DND-41 (cell line): ENCODE measurements at regions not wholly inside any gene's neighbourhood (a gene's known extent, or its start where the extent isn't known, plus 50 kb on each side); places are given as distances from the start of the nearest gene placed in this dataset.

Experiments used
- ATAC-seq: fragments of 200-7000 bp; cut with Tn5 transposase; 3 replicates; pipeline ENCODE4 v1.9.1; 2021; ENCODE audit warnings: low read depth; ENCODE audit not compliant: insufficient read depth
- DNase-seq: peaks from one replicate; pipeline ENCODE4 v3.0.0-alpha.2; 2020
- H2AFZ ChIP-seq: 2 replicates; pipeline ENCODE4 v1.6.0; 2012; ENCODE audit warnings: low read depth, low read length
- H3K27ac ChIP-seq: 2 replicates; pipeline ENCODE4 v1.5.1; 2012; ENCODE audit warnings: low read length, inconsistent platforms
- H3K27me3 ChIP-seq: fragments of 200-600 bp; sonication (generic); 2 replicates; pipeline ENCODE4 v1.6.0; 2012; ENCODE audit warnings: low read length, mild to moderate bottlenecking, inconsistent platforms; ENCODE audit not compliant: insufficient read depth, poor library complexity
- H3K36me3 ChIP-seq: 2 replicates; pipeline ENCODE4 v1.5.1; 2012; ENCODE audit warnings: low read length, inconsistent platforms; ENCODE audit not compliant: insufficient read depth
- H3K4me1 ChIP-seq: 2 replicates; pipeline ENCODE4 v1.5.1; 2012; ENCODE audit warnings: mild to moderate bottlenecking, low read length; ENCODE audit not compliant: insufficient read depth
- H3K4me2 ChIP-seq: 2 replicates; pipeline ENCODE4 v1.6.0; 2012; ENCODE audit warnings: mild to moderate bottlenecking, moderate library complexity, low read length, inconsistent platforms; ENCODE audit not compliant: insufficient read depth
- H3K4me3 ChIP-seq, 2 experiments: fragments of 200-600 bp in 1 of 2; shearing (Covaris generic) in 1 of 2; 2 replicates each; pipeline ENCODE4 v1.5.1; 2012 to 2016; ENCODE audit warnings: inconsistent platforms in 2 of 2, low read length in 2 of 2, mild to moderate bottlenecking in 2 of 2, low read depth in 1 of 2, moderate library complexity in 1 of 2
- H3K79me2 ChIP-seq: 2 replicates; pipeline ENCODE4 v1.6.0; 2012; ENCODE audit warnings: low read length, inconsistent platforms; ENCODE audit not compliant: insufficient read depth
- H3K9ac ChIP-seq: 2 replicates; pipeline ENCODE4 v1.6.0; 2012; ENCODE audit warnings: low read depth, mild to moderate bottlenecking, inconsistent platforms, low read length, moderate library complexity
- H3K9me3 ChIP-seq: 2 replicates; pipeline ENCODE4 v1.5.1; 2012; ENCODE audit warnings: low read length, moderate library complexity, mild to moderate bottlenecking, inconsistent platforms; ENCODE audit not compliant: insufficient read depth, severe bottlenecking
- H4K20me1 ChIP-seq: 2 replicates; pipeline ENCODE4 v1.6.0; 2012; ENCODE audit warnings: low read length; ENCODE audit not compliant: insufficient read depth
- CTCF ChIP-seq: IDR thresholded peaks from 2 replicates; pipeline ENCODE4 v1.5.1; 2012; ENCODE audit warnings: borderline replicate concordance, low read length, moderate library complexity, mild to moderate bottlenecking; ENCODE audit not compliant: poor library complexity, severe bottlenecking; ENCODE audit errors: extremely low read depth
- EZH2 ChIP-seq: IDR thresholded peaks from 3 replicates; pipeline ENCODE4 v1.6.1; 2012; ENCODE audit warnings: borderline replicate concordance, low read depth, mild to moderate bottlenecking, moderate library complexity, low read length, inconsistent platforms; ENCODE audit not compliant: severe bottlenecking

DNA sequence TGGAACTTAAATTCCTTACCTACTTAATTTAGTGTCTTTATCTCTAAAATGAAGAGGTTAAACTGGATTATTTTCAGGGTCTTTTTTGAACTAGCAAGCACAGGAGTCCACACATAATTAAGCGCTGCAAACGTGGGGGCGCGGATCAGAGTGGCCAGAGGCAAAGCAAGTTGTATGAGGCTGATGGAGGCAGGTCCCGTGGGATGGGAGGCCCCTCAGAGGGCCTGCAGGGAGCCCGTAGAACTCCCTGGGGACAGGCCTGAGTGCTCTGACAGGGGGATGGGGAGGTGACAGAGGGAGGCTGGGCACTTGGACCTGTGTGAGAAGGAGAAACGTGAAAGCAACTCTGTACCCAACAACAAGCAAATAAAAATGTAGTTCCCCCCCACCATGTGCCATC lies 177.8 kb downstream of the ACKR3 start:
- no peaks in the 10 kb centered on the region for H3K36me3 ChIP-seq
- TF ChIP-seq CTCF, result no peak
- no peak for DNase-seq
- H2AFZ ChIP-seq, result no peak overlapping the region
- no peaks in the 10 kb centered on the region for H3K9me3 ChIP-seq
- H3K9ac ChIP-seq, result no peak overlapping the region
- H3K27me3 ChIP-seq, result peaks cover 24% of the 10 kb centered on the region
- H3K4me3 ChIP-seq, result no peak overlapping the region
- peaks cover 4% of the 10 kb centered on the region; the same call in 1 of the 2 replicates for H4K20me1 ChIP-seq
- H3K79me2 ChIP-seq, result no peaks in the 10 kb centered on the region
- H3K4me2 ChIP-seq, result no peak overlapping the region
- H3K27ac ChIP-seq, result no peak overlapping the region
- no peaks in the 10 kb centered on the region for H3K4me1 ChIP-seq
- ATAC-seq, result no peak

DNA sequence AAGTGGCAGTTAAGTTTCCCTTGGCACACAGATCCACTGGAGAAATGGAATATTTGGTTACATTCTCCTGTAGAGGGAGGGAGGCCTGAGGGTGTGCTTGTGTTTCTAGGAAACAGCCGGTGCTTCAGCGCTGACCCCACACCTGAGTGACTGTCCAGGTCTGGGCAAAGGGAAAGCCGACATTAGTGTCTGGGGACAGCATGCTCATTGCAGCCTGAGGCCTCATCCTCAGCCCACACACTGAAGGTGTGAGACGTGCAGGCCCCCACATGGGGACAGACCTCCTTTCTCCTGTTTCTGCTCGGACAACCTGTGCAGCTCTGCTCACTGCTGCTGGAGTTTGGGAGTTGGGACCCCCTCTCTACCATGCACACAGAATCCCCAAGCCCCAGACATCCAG lies 178.3 kb downstream of the ACKR3 start:
- ATAC-seq (no peak), DNase-seq (no peak)
- no peak overlapping the region for H3K4me2 ChIP-seq
- H3K27ac ChIP-seq, result no peak overlapping the region
- H3K4me3 ChIP-seq, result no peak overlapping the region
- H3K9ac ChIP-seq, result no peak overlapping the region
- H3K9me3 ChIP-seq, result no peaks in the 10 kb centered on the region
- H3K4me1 ChIP-seq, result no peaks in the 10 kb centered on the region
- peaks cover 24% of the 10 kb centered on the region for H3K27me3 ChIP-seq
- no peak for TF ChIP-seq EZH2
- TF ChIP-seq CTCF, result no peak
- H2AFZ ChIP-seq, result no peak overlapping the region
- no peaks in the 10 kb centered on the region for H3K79me2 ChIP-seq
- H3K36me3 ChIP-seq, result no peaks in the 10 kb centered on the region
- H4K20me1 ChIP-seq, result peaks cover 4% of the 10 kb centered on the region; the same call in 1 of the 2 replicates

DNA sequence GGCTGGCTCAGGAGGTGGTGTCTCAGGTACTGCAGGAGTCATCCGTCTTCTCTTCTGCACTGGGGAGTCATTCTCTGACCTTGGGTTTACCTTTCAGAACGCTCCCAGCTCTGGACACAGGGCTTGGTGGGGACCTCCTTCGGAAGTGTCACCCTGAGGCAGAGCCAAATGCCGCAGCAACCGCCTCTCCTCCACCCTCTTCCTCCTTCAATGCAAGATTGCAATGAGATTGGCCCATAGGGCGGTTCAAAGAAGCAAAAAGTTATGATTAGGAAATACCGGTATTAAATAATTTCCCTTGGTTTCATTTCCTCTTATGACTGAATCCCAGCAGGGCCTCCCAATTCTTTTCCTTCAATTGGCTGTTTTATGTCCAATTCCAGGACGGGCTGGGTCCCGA lies 178.8 kb downstream of the ACKR3 start:
- no peaks in the 10 kb centered on the region for H3K36me3 ChIP-seq
- H4K20me1 ChIP-seq, result peaks cover 4% of the 10 kb centered on the region; the same call in 1 of the 2 replicates
- no peak overlapping the region for H3K4me2 ChIP-seq
- H3K9ac ChIP-seq, result no peak overlapping the region
- no peaks in the 10 kb centered on the region for H3K9me3 ChIP-seq
- no peak overlapping the region for H3K4me3 ChIP-seq
- H3K4me1 ChIP-seq, result no peaks in the 10 kb centered on the region
- no peaks in the 10 kb centered on the region for H3K79me2 ChIP-seq
- peaks cover 20% of the 10 kb centered on the region for H3K27me3 ChIP-seq
- TF ChIP-seq EZH2, result no peak
- no peak for TF ChIP-seq CTCF
- DNase-seq, result no peak
- ATAC-seq, result no peak
- H2AFZ ChIP-seq, result no peak overlapping the region
- no peak overlapping the region for H3K27ac ChIP-seq

GRCh38 chr2:236748801-236749200 lies 179.2 kb downstream of the ACKR3 start:
- Histone ChIP-seq H3K27ac (no peak overlapping the region), H3K9ac (no peak overlapping the region)

More at GRCh38 chr2:236748801-236749200, 179.2 kb downstream of the ACKR3 start:
- H2AFZ ChIP-seq, result no peak overlapping the region
- no peaks in the 10 kb centered on the region for H3K79me2 ChIP-seq
- H3K27me3 ChIP-seq, result peaks cover 15% of the 10 kb centered on the region
- H3K36me3 ChIP-seq, result no peaks in the 10 kb centered on the region
- no peaks in the 10 kb centered on the region for H3K9me3 ChIP-seq
- ATAC-seq (no peak), DNase-seq (no peak)
- TF ChIP-seq EZH2, result no peak
- no peak for TF ChIP-seq CTCF
- no peak overlapping the region for H3K4me2 ChIP-seq
- H3K4me3 ChIP-seq, result no peak overlapping the region
- H4K20me1 ChIP-seq, result peaks cover 4% of the 10 kb centered on the region; the same call in 1 of the 2 replicates
- no peaks in the 10 kb centered on the region for H3K4me1 ChIP-seq
